ENCODE measurements at regions not wholly inside any gene's neighbourhood (a gene's known extent, or its start where the extent isn't known, plus 50 kb on each side); places are given as distances from the start of the nearest gene placed in this dataset.
"Not testable (repeated sequence)": the region's sequence is repeated elsewhere in the genome, so short reads cannot be mapped to it uniquely, and the experiment has no call there.

DNA sequence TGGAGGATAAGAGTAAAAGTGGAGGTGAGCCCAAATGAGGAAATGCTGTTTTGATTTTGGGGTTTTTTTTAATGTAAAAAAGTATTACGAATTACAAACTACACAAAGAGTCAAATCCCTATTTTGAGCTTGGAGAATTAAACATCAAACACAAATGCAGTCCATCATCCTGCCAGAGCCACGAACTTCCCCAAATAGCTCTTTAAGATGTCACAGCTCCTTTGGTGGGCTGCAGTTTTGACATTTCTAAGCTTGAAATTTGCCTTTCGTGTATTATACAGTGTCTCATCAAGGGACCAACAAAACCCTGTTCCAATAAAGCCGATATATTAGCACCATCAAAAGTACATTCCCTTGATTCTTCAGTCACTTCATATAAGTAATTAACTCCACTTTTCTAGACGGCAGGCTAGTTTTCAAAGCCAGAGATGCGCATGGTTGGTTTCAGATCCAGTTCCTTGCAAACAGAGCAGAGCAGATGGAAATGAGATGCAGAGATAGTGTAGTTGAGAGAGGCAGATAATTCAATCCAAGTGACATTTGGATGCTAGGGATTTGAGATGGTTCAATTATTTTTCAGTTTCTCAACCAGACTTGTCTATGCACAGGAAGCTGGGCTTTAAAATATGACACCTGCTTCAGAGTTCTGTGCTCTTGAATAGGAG lies 580.9 kb downstream of the EDEM1 start:
- DNase-seq, result no peak

- no peak for DNase-seq
Measured at GRCh38 chr3:5769825-5770224, 582.3 kb downstream of the EDEM1 start.

- no peak for DNase-seq
Measured at GRCh38 chr3:5774337-5774736, 586.8 kb downstream of the EDEM1 start.

DNA sequence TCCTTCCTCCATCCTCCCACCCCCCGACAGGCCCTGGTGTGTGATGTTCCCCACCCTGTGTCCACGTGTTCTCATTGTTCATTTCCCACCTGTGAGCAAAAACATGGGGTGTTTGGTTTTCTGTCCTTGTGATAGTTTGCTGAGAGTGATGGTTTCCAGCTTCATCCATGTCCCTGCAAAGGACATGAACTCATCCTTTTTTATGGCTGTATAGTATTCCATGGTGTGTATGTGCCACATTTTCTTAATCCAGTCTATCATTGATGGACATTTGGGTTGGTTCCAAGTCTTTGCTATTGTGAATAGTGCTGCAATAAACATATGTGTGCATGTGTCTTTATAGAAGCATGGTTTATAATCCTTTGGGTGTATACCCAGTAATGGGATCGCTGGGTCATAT lies 587.6 kb downstream of the EDEM1 start:
- not testable (repeated sequence) for DNase-seq

GRCh38 chr3:5784690-5785089 lies 597.2 kb downstream of the EDEM1 start:
- no peak for DNase-seq

- peak; percentile 49 for DNase-seq
Measured at GRCh38 chr3:5787861-5788488, 600.5 kb downstream of the EDEM1 start.

DNA sequence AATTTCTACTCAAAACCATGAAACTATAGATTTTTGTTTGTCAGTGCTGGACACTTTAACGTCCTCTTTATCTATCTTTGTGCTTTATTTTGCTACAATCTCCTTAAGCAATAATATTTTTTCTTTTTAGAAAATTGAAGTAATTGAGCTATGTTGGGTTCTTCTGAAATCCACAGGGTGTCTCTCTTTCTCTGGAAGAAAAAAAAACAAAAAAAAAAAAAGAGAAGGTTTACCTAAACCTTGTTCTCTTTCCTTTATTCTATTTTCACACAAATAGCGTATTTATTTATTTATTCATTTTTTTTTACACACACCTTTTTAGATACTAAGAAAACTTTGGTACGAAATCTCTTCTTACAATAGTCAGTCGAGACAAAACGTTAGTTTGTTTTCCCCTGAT lies 601.0 kb downstream of the EDEM1 start:
- no peak for DNase-seq

GRCh38 chr3:5791558-5791957 lies 604.1 kb downstream of the EDEM1 start:
- no peak for DNase-seq

- DNase-seq, result no peak
Measured at GRCh38 chr3:5796541-5796940, 609.0 kb downstream of the EDEM1 start.

DNA sequence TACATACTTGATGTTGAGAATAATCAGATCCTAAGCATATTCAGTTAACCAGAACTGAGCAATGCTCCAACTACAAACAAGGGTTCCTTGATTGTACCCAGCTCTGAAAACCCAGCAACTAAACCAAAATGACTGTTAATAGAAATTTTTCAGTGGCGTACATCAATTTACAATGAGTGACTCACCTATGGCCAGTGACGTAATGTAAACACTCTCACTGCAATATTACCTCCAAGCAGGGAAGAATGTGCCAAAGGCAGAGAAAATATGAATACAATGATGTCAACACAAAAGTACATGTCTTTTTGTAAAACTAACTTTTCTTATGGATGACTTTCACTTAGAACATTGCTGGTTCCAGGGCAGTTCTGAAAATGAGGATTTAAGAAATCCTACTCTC lies 611.3 kb downstream of the EDEM1 start:
- DNase-seq, result no peak

GRCh38 chr3:5799398-5799797 lies 611.9 kb downstream of the EDEM1 start:
- no peak for DNase-seq

- no peak for DNase-seq
Measured at GRCh38 chr3:5800965-5801364, 613.5 kb downstream of the EDEM1 start.

GRCh38 chr3:5806192-5806591 lies 618.7 kb downstream of the EDEM1 start:
- DNase-seq, result no peak

DNA sequence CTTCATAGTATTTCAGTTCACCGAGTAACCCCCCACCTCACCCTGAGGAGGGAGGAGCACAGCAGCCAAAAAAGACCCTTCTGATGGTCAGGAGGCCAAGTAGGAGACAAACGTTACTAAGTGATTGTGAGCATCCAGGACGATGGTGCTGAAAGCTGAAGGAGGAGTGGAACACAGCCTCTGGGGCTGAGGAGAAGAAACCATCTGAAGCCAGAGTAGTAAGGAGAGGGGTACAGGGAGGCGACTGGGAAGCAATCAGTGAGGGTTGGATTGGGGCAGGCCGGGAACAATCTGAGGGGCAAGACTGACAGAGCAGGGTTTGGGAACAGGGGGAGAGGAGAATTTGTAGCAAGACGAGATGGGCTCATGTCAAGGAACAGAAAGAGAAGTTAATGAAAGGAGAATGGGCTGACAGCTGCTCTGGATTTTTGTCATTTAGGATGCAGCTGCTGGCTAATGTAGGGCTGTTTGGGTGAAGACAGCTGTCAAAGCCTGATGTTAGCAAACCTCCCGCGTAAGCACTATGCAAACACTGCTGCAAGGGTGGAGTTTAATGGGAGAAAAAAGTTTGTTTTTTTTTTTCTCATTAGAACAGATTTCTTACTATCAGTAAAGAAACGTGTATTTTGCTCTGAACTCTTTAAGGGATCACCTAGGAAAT lies 622.2 kb downstream of the EDEM1 start:
- peak; percentile 33 for DNase-seq

- DNase-seq, result no peak
Measured at GRCh38 chr3:5811016-5811415, 623.5 kb downstream of the EDEM1 start.

GRCh38 chr3:5813521-5813920 lies 626.0 kb downstream of the EDEM1 start:
- no peak for DNase-seq

DNA sequence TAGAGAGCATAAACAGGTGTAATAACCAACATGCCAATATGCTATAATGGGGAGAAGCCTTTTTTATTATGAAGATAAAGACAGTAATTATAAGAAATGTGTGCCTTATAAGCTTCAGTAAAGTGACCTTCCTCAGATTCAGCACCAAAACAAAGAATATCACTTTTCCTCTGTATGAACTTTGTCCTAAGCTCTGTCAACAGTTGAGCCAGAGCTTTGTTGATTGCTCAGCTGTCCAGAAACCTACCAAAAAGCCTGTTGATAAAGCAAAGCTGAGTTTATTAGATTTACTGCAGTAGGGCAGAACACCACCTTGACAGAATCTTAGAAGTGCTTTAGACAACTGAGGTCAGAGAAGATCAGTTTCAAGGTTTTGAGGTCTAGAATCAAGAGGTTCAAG lies 635.3 kb downstream of the EDEM1 start:
- no peak for DNase-seq

GRCh38 chr3:5826467-5826866 lies 639.0 kb downstream of the EDEM1 start:
- DNase-seq, result no peak

DNA sequence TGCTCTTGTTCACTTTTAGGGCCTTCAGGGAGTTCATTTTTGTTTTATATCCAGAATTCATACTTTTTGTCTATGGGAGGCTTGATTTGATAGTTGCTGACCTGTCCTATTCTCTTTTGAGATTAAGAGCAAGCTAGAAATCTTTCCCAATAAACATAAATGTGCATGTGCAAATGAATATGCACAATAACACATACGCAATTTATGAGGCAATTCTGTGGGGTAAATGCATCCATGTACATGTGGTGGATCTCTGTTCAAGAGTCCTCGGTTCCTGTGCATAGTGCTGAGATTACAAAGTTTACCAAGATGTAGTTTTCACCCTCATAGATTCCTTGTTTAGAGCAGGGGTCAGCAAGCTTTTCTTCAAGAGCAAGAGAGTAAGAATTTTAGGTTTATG lies 640.7 kb downstream of the EDEM1 start:
- DNase-seq, result no peak

DNA sequence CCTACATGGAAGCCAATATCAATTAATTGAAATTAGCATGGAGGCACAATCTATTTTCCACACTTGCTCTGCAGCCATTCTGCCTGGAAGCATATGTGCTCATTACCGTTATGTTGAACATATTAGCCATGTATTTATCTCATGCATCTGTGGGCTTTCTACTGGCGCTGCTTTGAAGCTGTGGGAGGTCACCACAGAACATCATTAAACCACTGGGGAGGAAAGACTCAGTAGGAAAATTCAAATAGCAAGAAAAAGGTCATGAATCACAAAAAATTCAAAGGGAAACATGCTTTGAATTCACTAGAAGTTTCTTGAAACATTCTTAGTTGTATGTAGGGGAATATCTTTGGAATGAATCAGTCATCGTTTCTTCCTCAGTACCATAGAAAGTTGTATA lies 652.5 kb downstream of the EDEM1 start:
- no peak for DNase-seq

DNA sequence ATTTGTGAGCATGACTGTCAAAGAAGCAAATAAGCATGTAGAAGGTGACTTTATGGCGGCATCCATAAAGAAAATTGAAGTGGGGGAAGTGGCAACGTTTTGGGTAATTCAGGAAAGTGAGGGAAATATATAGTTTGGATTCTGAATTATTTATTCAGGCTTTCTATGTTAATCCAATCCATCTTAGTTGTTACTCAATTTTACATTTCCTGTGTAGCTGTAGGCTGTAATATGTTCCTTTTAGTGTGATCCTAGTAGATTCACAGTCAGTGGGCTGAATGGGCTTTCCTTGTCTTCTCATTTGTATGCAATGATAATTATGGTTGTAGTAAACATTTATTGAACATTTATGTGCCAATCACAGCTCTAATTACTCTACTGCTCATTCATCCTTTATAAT lies 654.1 kb downstream of the EDEM1 start:
- no peak for DNase-seq

DNA sequence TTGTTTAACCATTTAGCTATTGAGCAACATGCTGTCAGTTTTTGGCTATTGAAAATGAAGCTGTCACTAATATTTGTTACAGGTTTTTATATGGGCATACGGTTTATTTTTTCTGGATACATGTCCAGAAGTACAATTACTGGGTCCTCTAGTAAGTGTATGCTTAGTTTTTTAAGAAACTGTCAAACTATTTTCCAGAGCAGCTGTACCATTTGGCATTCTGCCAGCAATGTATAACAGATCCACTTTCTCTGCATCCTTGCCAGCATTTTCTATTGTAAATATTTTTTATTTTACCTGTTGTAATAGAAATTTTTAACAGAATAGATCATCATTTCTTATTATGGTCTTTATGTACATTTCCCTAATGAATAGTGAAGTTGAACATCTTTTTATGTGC lies 658.8 kb downstream of the EDEM1 start:
- DNase-seq, result no peak

DNA sequence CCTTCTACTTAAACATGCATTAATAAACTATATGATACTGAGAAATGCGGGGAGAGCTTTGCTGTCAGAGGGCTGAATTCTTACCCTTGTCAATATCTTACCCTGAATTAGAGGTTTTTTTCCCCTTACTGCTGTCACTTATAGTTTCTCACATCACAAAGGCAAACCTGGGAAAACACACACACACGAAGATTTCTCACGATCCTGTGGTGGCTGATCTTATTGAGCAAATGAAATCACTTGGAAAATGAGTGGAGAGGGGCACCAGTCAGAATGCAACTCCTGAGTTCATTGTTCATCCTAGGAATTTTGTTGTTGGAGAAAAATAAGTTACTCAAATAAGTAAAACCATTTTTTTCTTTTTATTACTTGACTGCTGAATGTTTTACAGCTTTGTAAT lies 673.6 kb downstream of the EDEM1 start:
- DNase-seq, result no peak

- no peak for DNase-seq
Measured at GRCh38 chr3:5874931-5875341, 687.4 kb downstream of the EDEM1 start.

- DNase-seq, result no peak
Measured at GRCh38 chr3:5888851-5889250, 701.3 kb downstream of the EDEM1 start.
